HL-60/S4 (cell line): ENCODE measurements at regions not wholly inside any gene's neighbourhood (a gene's known extent, or its start where the extent isn't known, plus 50 kb on each side); places are given as distances from the start of the nearest gene placed in this dataset.
"Not testable (repeated sequence)": the region's sequence is repeated elsewhere in the genome, so short reads cannot be mapped to it uniquely, and the experiment has no call there.

Experiments
- in situ Hi-C: fragments of 300-500 bp; cut with MboI; formaldehyde crosslinking; loops from 2 replicates; pipeline ENCODE4 v1.14.3; 2022; ENCODE audit warnings: low sequenced_read_pairs

DNA sequence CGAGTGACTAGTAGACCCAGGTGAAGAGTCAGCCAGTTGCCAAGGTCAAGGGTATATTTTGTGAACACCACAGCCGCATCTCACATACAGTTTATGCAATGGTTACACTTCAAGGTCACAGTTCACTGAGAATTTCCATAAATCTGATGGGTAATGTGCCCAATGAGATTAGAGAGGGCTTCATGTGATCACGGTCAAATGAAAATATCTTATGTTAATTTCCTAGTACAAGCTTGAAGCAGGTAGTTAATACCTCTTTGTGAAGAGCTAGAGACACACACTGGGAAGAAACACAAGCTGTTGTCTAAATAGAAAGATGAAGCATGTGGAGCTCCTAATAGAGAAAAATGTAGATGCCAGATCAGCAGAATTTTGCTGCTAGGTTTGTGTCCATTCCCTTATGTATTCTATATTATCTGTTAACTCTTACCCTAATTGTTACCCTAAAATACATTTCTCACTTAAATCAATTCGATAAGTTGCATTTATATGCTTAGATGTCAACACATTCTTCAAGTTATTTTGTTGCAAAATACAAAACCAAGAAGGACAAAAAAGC, 136.0 kb downstream of the NR2F2 start:
- in situ Hi-C loops, result no loop called here

DNA sequence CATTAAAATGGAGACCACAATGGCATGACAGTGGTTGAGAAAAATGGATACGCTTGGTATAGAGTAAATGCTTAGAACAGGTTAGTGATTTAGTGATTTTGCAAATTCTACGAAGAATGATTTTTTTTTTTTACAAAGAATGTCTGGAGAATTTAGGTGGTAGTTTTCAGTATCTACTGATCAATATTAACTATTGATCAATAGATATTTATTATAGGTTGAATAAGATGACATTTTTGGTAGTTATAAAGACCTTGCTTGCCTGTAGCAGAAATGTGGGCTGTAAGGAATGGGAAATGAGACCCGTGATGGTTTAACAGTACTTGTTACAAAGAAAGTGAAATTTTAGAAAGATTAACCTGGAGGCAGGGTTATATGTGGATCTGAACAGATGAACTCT, 137.5 kb downstream of the NR2F2 start:
- in situ Hi-C loops, result no loop called here

DNA sequence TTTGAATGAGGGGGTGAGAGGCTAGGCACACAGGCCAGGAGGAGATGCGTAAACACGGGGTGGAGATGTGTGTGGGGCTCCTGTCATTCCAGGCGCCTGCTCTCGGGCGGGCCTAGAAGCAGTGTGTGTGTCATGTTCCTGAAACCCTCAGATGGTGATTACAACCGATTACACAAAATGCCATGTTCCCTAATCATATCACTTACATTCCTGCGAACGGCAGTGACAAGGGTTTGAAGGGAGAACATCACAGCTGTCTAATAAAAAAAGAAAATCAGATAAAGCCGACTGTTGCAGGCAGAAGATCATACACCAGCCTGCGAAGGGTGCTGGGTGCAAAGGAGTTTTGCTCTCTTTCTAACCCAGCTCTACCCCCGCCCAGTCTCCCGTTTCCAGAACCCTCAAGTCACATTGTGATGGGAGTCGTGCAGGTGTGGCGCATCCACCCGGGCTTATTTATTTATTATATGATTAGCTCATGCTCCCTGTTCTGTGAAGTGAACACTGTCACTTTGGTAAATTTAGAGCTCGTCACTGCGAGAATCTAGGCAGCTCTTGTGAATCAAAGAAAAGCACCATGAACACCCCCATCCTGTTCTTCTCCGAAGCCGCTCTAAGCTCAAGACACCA, 140.3 kb downstream of the NR2F2 start:
- in situ Hi-C loops, result no loop called here

DNA sequence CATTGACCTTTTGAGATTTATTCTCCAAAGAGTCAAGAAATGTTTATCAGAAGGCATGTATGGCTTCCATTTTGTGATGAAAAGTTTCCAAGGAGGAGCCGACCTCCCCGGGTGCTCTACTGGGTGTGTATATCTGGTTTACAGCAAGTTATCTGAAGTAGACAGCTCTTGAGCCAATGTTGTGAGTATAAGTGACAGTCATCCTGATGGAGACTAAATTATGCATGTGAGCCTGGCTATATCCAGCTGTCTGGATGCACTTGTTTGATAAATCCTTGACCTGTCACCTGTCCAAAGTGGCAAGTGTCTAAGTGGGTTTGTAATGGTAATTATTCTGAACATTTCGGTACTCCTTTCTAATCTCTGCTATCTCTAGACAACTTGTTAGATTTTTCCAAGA, 142.2 kb downstream of the NR2F2 start:
- in situ Hi-C loops, result no loop called here

DNA sequence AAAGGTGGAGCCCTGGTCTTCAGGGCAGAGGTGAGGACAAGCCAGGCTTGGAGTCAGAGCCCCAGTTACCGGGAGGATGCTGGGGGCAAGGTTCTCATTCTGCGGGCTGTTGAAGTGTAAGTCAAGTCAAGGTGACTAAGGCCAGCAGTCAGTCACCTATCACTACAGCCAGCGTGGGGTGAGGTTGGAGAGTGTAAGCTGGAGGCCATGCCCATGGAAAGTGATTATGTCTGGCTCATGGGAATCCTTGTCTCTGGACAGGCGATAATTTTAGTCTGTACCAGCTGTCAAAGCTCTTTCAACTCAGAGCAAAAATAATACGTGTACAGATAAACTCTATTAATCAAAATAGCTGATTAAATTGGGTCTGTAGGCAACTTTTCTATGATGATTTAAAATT, 143.1 kb downstream of the NR2F2 start:
- in situ Hi-C loops, result no loop called here

DNA sequence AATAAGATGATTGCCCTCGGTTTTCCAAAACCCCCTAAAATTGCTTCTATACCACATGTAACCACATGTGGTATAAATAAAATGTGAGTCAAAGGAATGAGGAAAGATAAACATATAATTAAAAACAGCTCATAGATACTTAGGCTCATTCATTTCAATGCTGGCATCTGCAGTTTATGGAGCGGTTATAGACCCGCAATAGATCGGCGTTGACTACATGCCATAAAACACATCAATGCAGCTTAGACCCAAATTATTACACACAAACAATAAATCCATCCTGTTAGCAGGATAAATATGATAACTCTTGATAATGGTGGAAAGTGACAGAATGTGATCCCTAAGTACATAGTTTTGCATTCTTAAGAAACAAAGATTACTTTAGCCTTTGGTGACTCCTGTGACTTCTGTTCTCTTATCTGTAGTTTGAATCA, 143.7 kb downstream of the NR2F2 start:
- in situ Hi-C loops, result no loop called here

DNA sequence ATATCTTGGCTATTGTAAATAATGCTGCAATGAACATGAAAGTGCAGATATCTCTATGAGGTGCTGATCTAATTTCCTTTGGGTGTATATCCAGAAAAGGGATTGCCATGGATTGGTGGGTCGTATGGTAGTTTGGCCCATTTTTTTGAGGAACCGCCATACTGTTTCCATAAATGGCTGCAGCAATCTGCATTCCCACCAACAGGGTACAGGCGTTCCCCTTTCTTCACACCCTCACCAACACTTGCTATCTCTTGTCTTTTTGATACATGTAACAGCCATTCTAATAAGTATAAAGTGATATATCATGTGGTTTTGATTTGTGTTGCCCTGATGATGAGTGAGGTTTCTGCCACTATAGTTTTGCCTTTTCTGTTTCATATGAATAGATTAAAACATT, 146.7 kb downstream of the NR2F2 start:
- in situ Hi-C loops, result no loop called here

DNA sequence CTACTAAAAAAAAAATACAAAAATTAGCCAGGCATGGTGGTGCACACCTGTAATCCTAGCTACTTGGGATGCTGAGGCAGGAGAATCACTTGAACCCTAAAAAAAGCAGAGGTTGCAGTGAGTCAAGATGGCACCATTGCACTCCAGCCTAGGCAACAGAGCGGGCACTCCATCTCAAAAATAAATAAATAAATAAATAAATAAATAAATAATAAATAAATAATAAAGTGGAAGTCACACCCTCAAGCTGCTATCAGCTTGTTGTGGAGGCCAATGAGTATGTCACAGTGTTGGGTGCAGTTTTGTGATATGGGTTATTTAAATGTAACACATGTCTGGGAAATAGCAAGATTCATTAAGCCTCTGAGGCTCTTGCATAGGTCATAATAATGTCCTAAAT, 153.9 kb downstream of the NR2F2 start:
- in situ Hi-C loops, result not testable (repeated sequence)

DNA sequence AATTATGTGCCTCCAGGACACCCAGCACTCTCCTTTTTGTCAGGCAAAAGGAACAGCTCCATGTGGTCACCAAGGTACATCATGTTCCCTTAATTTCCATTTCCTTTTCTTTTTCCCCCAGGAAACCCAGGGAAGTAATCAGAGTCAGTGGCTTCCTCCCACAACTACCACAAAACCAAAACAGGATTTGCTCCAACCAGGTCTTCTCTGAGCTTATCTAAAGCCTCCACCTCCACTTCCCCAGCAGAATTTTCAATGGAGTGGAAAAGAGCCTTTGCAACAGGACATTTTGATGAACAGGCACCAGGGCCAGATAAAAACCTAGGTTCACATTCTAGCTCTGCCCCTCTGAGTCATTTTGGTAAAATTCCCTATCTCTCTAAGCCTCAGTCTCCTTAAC, 154.3 kb downstream of the NR2F2 start:
- in situ Hi-C loops, result no loop called here

DNA sequence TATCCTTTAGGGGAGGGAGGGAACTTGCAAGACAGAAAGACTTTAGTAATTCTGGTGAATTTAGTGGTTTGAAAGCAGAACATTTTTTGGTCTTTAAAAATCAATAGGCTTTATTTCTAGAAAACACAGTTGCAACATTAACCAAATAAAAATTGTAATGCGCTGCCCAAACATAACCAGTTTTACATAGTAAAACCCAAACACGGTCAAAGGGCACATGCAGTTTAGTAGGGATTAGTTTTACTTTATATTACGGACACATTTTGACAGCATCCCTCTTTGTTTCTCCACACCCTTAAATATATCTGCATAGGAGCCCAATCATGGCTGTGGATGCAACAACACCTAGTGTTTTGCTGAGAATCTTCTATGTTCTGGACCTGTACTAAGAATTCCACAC, 156.7 kb downstream of the NR2F2 start:
- in situ Hi-C loops, result no loop called here

DNA sequence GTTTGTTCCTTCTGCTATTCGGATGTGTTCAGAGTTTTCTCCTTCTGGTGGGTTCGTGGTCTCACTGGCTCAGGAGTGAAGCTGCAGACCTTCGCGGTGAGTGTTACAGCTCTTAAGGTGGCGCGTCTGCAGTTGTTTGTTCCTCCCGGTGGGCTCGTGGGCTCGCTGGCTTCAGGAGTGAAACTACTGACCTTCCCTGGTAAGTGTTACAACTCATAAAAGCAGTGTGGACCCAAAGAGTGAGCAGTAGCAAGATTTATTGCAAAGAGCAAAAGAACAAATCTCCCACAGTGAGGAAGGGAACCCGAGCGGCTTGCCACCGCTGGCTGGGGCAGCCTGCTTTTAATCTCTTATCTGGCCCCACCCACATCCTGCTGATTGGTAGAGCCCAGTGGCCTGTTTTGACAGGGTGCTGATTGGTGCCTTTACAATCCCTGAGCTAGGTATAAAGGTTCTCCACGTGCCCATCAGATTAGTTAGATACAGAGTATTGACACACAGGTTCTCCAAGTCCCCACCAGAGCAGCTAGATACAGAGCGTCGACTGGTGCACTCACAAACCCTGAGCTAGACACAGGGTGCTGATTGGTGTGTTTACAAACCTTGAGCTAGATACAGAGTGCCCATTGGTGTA, 160.7 kb downstream of the NR2F2 start:
- in situ Hi-C loops, result not testable (repeated sequence)

DNA sequence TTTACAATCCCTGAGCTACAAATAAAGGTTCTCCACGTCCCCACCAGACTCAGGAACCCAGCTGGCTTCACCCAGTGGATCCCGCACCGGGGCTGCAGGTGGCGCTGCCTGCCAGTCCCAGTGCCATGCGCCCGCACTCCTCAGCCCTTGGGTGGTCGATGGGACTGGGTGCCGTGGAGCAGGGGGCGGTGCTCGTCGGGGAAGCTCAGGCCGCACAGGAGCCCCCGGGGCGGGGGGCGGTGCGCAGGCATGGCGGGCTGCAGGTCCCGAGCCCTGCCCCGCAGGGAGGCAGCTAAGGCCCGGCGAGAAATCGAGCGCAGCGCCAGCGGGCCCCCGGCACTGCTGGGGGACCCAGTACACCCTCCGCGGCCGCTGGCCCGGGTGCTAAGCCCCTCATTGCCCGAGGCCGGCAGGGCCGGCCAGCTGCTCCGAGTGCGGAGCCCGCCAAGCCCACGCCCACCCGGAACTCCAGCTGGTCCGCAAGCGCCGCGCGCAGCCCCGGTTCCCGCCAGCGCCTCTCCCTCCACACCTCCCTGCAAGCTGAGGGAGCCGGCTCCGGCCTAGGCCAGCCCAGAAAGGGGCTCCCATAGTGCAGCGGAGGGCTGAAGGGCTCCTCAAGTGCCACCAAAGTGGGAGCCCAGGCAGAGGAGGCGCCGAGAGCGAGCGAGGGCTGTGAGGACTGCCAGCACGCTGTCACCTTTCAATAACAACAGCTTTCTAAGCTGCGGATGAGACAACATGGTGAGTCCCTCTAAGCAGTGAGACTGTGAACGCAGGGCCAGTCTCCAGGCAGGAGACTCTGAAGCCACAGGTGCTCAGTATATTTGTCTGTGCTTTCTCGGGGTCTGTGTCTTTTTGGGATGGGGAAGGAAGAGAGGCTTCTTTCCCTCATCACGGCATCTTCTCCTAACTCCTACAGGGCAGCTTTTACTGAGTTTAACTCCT, 161.5 kb downstream of the NR2F2 start:
- in situ Hi-C loops, result not testable (repeated sequence)

DNA sequence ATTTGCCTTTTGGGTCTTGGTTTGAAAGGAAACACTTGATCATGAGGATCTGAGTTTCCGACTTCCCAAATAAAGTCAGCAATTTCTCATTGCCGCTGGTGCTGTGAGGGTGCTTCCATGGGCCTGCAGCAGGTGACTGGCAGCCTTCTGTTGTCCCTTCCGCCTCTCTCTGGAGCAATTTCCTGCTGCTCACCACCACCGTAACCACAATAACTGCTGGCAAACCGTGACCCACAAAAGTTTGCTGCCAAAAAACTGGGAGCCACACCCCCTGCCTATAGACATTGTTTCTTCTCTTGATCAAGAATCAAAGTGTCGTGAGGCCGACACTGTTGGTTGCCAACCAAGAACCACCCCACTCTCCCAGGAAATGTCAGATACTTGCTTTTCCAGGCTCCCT, 164.0 kb downstream of the NR2F2 start:
- in situ Hi-C loops, result no loop called here

DNA sequence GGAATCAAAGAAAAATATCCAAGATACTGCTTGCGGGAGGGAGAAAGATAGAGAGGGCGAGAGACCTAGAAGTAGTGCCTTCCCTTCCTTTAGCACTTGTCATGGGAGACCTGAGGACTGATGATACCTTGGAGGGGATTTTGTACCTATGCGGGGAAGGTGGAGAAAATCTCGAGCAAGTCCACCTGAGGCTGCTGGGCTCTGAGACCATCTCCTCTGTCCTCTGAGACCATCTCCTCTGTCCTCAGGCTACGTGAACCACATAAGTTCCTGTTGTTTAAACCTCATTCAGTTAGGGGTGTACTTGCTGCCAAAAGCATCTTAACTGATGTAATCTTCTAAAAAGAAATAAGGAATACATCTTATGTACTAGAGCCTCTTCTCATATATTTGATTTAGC, 164.9 kb downstream of the NR2F2 start:
- in situ Hi-C loops, result no loop called here

DNA sequence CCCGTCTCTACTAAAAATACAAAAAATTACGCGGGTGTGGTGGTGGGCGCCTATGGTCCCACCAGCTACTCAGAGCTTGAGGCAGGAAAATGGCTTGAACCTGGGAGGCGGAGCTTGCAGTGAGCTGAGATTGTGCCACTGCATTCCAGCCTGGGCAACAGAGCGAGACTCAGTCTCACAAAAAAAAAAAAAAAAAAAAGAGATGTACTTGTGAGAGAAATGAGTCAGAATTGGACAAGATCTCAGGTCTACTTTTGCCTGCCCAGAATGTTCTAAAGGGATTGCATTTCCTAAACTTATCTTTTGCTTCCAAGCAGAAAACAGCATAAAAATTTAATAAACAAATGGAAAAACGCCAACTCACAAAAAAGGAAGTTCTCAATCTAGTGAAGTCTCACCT, 167.5 kb downstream of the NR2F2 start:
- in situ Hi-C loops, result no loop called here

DNA sequence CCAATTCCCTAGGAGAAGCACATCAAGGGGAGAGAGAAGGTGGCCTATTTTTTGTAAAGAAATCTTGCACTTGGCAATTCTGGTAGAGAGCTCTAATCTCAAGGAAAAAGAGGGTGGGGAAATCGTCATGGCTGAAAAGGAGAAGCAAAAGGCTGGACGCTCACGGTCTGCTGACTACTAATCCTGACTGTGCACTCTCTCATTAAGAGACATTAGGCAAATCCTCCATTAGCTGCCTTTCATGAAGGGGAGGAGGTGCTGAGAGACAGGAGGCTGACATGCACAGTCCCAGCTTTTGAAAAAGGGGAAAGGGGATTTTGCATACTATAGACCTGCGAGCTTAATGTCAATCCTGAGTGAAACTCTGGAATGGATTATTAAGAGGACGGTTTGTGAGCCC, 170.0 kb downstream of the NR2F2 start:
- in situ Hi-C loops, result no loop called here

DNA sequence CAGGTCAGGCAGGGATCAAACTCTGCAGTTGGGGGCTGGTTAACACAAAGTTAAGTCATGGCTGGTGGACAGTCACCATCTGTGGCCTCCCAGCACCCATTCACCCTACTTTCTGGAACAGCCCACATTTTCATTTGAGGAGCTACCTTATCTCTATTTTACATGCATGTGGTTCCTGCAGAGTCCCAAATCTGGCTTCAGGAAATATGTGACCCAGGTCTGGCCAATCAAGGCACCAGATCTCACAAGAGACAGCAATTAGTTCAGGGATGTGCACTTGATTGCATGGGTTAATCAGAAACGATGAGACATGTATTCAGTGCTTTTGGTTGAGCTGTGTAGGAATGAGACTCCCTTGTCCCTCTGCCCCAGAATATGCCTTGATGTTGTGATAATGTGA, 170.9 kb downstream of the NR2F2 start:
- in situ Hi-C loops, result no loop called here

DNA sequence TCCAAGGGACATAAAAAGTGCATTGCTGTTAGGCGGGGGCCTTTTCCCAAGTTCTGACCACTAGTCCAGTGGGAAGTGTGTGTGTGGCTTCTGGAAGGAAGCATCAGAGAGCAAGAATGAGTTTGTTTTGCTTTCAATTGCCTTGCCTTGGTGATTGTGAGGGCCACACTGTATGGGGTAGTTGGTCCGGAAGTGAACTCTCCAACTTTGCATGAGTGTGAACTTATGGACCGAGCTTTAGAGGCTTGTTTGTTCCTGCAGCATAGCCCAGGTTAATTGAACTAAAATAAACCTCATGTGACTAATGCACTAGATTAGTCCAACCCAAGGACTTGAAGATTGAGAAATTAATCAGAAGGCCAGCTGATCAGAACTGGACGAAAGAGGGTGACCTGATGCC, 171.7 kb downstream of the NR2F2 start:
- in situ Hi-C loops, result no loop called here

DNA sequence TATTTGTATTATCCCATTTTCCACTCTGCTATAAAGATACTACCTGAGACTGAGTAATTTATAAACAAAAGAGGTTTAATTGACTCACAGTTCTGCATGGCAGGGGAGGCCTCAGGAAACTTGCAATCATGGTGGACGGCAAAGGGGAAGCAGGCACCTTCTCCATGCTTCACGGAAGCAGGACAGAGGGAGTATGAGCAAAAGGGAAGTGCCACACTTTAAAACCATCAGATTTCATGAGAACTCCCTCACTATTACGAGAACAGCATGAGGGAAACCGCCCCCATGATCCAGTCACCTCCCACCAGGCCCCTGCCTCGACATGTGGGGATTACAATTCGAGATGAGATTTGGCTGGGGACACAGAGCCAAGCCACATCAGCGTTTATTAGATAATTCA, 172.8 kb downstream of the NR2F2 start:
- in situ Hi-C loops, result no loop called here

DNA sequence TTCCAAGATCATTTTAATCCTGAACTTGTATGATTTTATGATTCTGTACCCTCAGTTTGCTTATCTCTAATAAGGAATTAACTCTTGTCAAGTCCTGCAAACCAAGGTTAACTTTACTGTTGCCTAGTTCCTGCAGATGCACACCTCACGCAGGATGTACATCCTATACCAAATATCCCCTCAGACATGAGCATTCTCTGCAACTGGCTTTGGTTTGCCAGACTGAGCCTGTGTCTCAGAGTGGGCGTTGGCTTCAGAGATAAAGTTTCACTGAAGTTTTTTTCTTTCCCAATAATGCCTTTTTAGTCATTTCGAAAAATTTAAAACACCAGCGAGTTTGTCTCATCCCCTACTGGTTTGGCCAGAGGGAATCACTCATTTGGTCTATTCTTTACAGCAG, 173.9 kb downstream of the NR2F2 start:
- in situ Hi-C loops, result no loop called here

DNA sequence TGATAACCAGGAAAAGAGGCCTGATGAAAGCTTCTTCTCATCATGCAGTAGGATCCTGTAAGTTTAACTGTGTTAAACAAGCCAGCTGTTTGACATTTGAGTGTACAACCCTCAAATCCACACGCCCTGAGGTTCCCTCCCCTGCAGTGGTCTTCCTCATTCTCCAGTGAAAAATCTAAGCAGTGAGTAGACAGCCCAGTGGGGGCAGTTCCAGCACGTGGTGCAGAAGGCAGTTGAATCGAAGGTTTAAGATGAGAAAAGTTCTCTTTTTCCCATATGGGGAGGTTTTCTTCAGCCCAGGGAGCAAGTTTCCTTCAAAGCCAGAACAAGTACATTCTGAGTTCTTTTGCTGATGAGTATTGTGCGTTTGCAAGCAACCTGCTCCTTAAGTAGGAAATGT, 174.5 kb downstream of the NR2F2 start:
- in situ Hi-C loops, result no loop called here
